ENCODE measurements at regions not wholly inside any gene's neighbourhood (a gene's known extent, or its start where the extent isn't known, plus 50 kb on each side); places are given as distances from the start of the nearest gene placed in this dataset.

GRCh38 chr22:47376322-47376700 lies 613.9 kb downstream of the TBC1D22A start:
- TF ChIP-seq EZH2 (IDR thresholded peaks at IDR 0.05) (no peak), POLR2AphosphoS5 (IDR thresholded peaks at IDR 0.05; ENCODE audit: borderline replicate concordance, low read depth, low read length) (no peak)
